ENCODE measurements at regions not wholly inside any gene's neighbourhood (a gene's known extent, or its start where the extent isn't known, plus 50 kb on each side); places are given as distances from the start of the nearest gene placed in this dataset.
A peak's percentile ranks its signal among the peaks of the same experiment; 100 is the strongest.
"Not testable (repeated sequence)": the region's sequence is repeated elsewhere in the genome, so short reads cannot be mapped to it uniquely, and the experiment has no call there.

DNA sequence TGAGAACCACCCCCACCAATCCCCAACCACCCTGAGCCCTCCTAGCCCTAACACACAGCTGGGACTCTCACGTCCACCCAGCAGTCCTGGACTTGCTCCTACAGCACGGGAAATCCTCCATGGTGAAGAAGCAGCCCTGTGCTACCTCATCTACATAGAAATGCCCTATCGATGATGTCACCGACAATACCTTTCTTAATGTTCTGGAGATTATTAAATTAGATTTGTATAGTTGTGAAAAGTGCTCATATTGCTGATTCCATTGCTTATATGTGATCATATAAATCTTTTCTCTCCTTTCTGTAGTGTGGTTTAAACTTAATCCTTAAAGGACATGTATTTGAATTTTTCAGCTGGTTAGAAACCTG, 97.1 kb downstream of the PPIAL4G start:
- not testable (repeated sequence) for DNase-seq (ENCODE audit: low spot score)

DNA sequence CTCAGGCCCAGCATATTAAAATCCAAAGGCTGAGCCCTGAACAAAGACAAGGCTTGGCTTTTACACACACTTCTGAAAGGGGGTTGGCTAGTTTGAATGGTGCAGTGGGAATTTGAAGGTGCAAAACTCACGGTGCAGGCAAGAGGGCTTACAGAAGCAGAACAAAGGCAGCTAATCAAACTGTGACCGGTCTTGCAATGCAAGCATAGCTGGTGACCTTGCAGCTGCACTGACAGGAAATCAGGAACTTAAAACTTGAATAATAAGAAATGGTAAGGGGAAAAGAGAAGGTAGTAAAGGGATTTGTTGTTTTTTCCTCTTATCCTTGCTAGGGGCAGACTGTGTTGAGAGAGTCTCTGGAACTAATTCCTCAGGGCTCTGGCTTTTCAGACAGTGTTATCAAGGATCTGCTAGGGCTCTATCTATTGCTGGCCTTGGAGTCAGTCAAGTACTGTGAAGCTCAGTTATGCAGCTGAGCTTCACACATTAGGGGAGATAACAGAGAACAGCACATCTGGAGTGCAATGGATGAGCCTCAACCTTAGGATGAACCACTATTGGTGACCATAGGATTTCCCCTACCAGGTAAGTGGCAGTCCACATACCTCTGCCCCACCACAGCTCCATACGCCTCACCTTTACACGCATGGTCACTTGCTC, 97.6 kb downstream of the PPIAL4G start:
- no peak for DNase-seq (ENCODE audit: low spot score)

GRCh38 chr1:148383966-148384365, 99.1 kb downstream of the PPIAL4G start:
- no peak for DNase-seq (ENCODE audit: low spot score)

DNA sequence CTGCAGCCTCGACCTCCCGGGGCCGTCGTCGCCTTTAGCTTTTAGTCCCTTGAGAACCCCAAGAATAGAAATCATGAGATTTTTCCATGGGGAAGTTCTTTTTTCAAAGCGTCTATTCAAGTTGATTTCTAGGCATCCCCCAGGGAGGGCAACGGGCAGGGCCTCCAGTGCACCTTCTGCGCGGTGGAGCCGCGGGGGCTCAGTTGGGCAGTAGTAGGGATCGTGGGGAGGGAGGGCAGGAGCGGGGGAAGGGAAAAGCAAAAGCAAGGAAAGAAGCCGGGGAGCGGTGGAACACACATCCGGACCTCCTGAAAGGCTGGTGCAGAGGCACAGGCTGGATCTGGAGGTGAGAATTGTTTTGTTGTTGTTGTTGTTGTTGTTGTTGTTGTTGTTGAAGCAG, 103.4 kb downstream of the PPIAL4G start:
- no peak for DNase-seq (ENCODE audit: low spot score)

DNA sequence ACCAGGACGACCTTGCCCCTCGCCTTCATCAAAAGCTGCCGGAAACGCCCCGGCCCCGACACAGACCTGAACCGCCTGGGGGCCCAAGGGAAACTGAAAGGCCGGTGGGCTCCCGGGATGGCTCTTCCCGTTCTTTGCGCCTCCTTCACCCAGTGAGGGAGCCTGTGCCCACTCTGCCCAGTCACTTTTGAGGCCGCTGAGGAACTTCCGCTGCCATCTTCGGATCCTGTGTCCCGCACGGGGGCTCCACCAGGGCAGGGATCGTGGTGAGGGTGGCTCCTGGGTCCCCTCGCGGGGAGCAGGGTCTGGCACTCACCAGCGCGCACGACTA, 104.0 kb downstream of the PPIAL4G start:
- DNase-seq (ENCODE audit: low spot score): no peak

GRCh38 chr1:148377992-148378391, 105.1 kb downstream of the PPIAL4G start:
- not testable (repeated sequence) for DNase-seq (ENCODE audit: low spot score)

GRCh38 chr1:148377045-148377444, 106.1 kb downstream of the PPIAL4G start:
- not testable (repeated sequence) for DNase-seq (ENCODE audit: low spot score)

GRCh38 chr1:148374101-148374500, 109.0 kb downstream of the PPIAL4G start:
- DNase-seq (ENCODE audit: low spot score): no peak

DNA sequence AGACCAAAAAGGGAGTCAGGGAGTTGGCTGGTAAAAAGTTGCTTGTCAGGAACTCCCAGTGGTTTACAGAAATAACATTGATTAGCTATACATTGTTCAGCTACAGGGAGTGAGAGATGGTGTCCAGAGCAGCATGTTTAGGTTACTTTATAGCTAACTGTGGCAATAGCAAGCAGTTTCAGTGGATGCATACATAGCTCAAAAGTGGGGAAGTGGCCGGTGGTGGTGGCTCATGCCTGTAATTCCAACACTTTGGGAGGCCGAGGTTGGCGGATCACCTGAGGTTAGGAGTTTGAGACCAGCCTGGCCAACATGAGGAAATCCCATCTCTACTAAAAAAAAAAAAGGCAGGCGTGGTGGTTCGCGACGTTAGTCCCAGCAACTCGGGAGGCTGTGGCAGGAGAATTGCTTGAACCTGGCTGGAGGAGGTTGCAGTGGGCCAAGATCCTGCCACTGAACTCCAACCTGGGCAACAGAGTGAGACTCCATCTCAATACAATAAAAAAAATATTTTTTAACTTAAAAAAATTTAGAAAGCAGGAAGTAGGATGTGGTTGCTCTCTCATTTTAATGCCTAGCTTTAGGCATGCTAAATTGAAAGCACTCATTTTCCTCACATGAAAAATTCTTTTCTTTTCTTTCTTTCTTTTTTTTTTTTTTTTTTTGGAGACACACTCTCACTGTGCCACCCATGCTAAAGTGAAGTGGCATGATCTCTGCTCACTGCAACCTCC, 109.7 kb downstream of the PPIAL4G start:
- DNase-seq (ENCODE audit: low spot score): no peak

- no peak for DNase-seq (ENCODE audit: low spot score)
Measured at GRCh38 chr1:148372731-148373130, 110.4 kb downstream of the PPIAL4G start.

GRCh38 chr1:148372051-148372726, 110.9 kb downstream of the PPIAL4G start:
- not testable (repeated sequence) for DNase-seq (ENCODE audit: low spot score)

GRCh38 chr1:148371551-148371994, 111.5 kb downstream of the PPIAL4G start:
- peak; percentile 75 for DNase-seq (ENCODE audit: low spot score)

- not testable (repeated sequence) for DNase-seq (ENCODE audit: low spot score)
Measured at GRCh38 chr1:148370661-148371060, 112.4 kb downstream of the PPIAL4G start.

- no peak for DNase-seq (ENCODE audit: low spot score)
Measured at GRCh38 chr1:148367596-148367995, 115.5 kb downstream of the PPIAL4G start.

DNA sequence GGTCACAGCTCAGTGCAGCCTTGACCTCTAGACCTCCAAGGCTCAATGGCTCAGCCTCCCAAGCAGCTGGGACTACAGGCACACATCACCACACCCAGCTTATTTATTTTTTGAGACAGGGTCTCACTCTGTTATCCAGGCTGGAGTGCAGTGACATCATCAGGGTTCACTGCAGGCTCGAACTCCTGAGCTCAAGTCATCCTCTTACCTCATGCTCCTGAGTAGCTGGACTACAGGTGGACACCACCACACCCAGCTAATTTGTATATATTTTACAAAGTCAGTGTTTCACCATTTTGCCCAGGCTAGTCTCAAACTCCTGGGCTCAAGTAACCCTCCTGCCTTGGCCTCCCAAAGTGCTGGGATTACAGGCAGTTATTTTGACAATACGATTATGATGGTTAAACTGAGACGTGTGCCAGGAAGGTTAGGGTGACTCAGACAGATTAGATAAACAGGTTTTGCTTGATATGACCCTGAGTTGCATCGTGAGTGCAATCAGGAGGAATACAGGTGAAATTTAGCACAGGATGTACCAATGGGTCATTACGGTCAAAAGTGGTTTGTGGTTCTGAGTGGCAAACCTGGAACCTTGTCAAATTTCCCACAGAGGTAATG, 116.9 kb downstream of the PPIAL4G start:
- not testable (repeated sequence) for DNase-seq (ENCODE audit: low spot score)

DNA sequence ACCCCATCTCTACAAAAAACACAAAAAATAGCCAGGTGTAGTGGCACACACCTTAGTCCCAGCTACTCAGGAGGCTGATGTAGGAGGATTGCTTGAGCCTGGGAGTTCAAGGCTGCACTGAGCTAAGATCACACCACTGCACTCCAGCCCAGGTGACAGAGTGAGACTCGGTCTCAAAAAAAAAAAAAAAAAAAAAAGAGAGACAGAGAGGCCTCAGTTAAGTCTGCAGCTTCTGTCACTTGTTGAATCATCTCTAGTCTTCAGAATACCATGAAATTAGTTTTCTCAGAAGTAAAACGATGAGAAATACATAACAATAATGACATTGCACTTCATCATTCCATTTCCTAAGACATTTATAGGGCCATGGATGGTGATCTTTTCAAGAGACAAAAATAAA, 118.0 kb downstream of the PPIAL4G start:
- DNase-seq (ENCODE audit: low spot score): not testable (repeated sequence)

DNA sequence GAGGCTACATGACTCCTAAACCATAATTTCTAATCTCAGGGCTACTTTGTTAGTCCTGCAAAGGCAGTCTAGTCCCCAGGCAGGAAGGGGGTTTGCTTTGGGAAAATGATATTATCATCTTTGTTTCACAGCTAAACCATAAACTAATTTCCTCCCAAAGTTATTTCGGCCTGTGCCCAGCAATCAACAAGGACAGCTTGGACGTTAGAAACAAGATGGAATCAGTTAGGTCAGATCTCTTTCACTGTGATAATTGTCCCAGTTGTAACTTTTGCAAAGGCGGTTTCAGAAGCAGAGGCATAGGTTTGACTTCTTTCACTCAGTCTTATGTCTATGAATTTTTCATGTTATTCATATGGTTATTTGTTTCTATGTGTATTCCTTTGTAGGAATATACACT, 119.1 kb downstream of the PPIAL4G start:
- DNase-seq (ENCODE audit: low spot score): not testable (repeated sequence)

- DNase-seq (ENCODE audit: low spot score): no peak
Measured at GRCh38 chr1:148363439-148363810, 119.7 kb downstream of the PPIAL4G start.

- DNase-seq (ENCODE audit: low spot score): no peak
Measured at GRCh38 chr1:148362626-148363438, 120.3 kb downstream of the PPIAL4G start.

DNA sequence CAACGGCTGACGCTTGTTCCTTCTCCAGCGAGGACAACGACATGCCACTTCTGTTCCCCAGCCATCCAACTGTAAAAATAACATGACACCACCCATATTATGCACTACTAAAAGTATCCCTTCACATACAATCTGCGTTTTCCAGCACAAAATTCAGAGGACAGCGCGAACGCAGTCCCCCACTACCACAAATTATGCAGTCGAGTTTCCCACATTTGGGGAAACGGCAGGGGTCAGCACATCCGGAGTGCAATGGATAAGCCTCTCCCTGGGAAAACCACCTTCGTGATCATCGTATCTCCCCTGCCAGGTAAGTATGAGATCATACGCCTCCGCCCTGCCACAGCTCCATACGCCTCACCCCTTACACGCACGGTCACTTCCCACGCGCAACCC, 120.9 kb downstream of the PPIAL4G start:
- no peak for DNase-seq (ENCODE audit: low spot score)

DNA sequence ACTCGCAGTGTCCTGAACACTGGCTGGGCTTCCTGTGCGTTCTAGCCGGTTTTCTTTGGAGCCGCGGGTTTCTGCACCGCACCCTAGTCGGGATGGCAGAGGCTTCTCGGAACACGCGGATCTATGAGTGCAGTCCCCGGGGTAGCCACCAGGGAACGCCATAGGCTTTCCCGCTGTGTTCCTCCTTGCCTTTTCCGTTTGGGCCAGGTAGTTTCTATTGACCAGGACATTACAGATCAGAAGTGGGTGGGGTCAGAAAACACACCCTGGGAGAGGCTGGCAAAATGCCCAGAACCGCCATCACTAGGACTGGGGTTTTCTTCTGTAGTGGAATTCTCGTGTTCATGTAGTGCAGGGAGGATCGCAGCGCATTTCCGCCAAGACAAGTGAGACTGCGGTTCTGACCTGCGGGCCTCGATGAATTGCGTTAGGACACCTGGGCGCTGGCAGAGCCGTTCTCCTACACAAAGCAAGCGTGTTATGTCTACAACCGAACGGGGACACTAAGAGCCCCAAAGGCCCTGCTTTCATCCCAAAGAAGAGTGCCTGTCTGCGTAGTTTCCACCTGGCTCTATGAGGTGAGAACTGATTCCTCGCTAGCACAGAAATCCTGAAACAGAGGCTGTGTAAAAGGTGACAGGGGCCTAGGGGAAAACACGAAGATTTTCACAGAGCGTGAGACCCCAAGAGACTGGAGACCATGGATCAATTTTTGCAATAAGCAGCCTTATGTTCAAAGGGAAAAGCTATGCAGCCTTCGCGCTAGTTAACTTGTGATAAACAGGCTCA, 121.5 kb downstream of the PPIAL4G start:
- not testable (repeated sequence) for DNase-seq (ENCODE audit: low spot score)

Data from AG08396 (cell line).